ENCODE measurements at regions not wholly inside any gene's neighbourhood (a gene's known extent, or its start where the extent isn't known, plus 50 kb on each side); places are given as distances from the start of the nearest gene placed in this dataset.

GRCh38 chr3:28690176-28690575 lies 341.6 kb upstream of the AZI2 start:
- Histone ChIP-seq H3K79me2 (ENCODE audit: control insufficient read depth, insufficient read depth, low read length) (no peaks in the 10 kb centered on the region), H3K27ac (ENCODE audit: control insufficient read depth, insufficient read depth) (no peak overlapping the region), H4K20me1 (ENCODE audit: control insufficient read depth, insufficient read depth) (no peaks in the 10 kb centered on the region), H3K36me3 (ENCODE audit: control insufficient read depth in 2 of 2, insufficient read depth in 2 of 2, low read length in 1 of 2) (no peaks in the 10 kb centered on the region), H3K27me3 (replicated peaks in 1 of 2; ENCODE audit: control insufficient read depth in 2 of 2, insufficient read depth in 2 of 2, low read length in 1 of 2) (no peaks in the 10 kb centered on the region), H3K9me3 (replicated peaks; ENCODE audit: control insufficient read depth, insufficient read depth, low read length) (no peaks in the 10 kb centered on the region), H3K4me2 (ENCODE audit: control insufficient read depth, insufficient read depth) (no peak overlapping the region), H2AFZ (ENCODE audit: control insufficient read depth, low read depth, low read length) (no peak overlapping the region), H3K4me3 (no peak overlapping the region), H3K9ac (ENCODE audit: control insufficient read depth, insufficient read depth, low read length) (no peak overlapping the region), H3K4me1 (ENCODE audit: control insufficient read depth, insufficient read depth, low read length) (no peaks in the 10 kb centered on the region)
- SMC1A ChIA-PET (ENCODE audit: uncharacterized antibody, unreplicated experiment): no interaction called here
- no TSS peak for BruUV-seq (replicated peaks)
- RAD21 ChIA-PET (ENCODE audit: unreplicated experiment): no interaction called here
- TF ChIP-seq SUZ12 (IDR thresholded peaks at IDR 0.05; ENCODE audit: unreplicated experiment) (no peak), TBL1XR1 (IDR thresholded peaks at IDR 0.05; ENCODE audit: low read depth, low read length) (no peak), RB1 (IDR thresholded peaks at IDR 0.05; ENCODE audit: borderline replicate concordance) (no peak), JUND (IDR thresholded peaks at IDR 0.05; ENCODE audit: low read depth, low read length) (no peak), ZNF217 (IDR thresholded peaks at IDR 0.05) (no peak), SMARCA5 (IDR thresholded peaks at IDR 0.05) (no peak), ZNF207 (IDR thresholded peaks at IDR 0.05; ENCODE audit: borderline replicate concordance) (no peak), SMAD5 (IDR thresholded peaks at IDR 0.05; ENCODE audit: low read depth) (no peak), ZZZ3 (IDR thresholded peaks at IDR 0.05; ENCODE audit: control insufficient read depth, insufficient read length, low read depth) (no peak), NRF1 (conservative IDR thresholded peaks at IDR 0.05; ENCODE audit: low read depth, low read length) (no peak), BRCA1 (IDR thresholded peaks at IDR 0.05; ENCODE audit: low read depth, low read length) (no peak), BHLHE40 (IDR thresholded peaks at IDR 0.05; ENCODE audit: borderline replicate concordance in 1 of 2, low read depth in 2 of 2, low read length in 1 of 2) (no peak), RELB (IDR thresholded peaks at IDR 0.05; ENCODE audit: low read depth) (no peak), SRF (IDR thresholded peaks at IDR 0.05; ENCODE audit: low read depth in 2 of 2, low read length in 2 of 2) (no peak), POLR2AphosphoS2 (IDR thresholded peaks at IDR 0.05; ENCODE audit: low read depth, low read length) (no peak)
- CTCF ChIA-PET: interaction anchor here (0.9 kb wide), 1 partner anchor 21 kb away, joined by 3 read pairs; no protein-coding TSS in a partner anchor
- ATAC-seq: no peak
- intact Hi-C loops (cut with micrococcal nuclease; ENCODE audit: unreplicated experiment) (no loop called here), in situ Hi-C loops (cut with MboI) (no loop called here)
- WGBS (ENCODE audit: insufficient coverage, insufficient replicate concordance, low lambda C conversion rate, missing lambda C conversion rate): 0% methylated on average over 2 of the region's 2 CpGs
- FAIRE-seq: no peak
- POLR2A ChIA-PET: no interaction called here
- no peak for DNase-seq (ENCODE audit: low read depth, low spot score)

All from GM12878 (cell line).